NCI-H1436 treated with DMSO at 0.1 percent for 48 hours (cell line): ENCODE measurements at regions not wholly inside any gene's neighbourhood (a gene's known extent, or its start where the extent isn't known, plus 50 kb on each side); places are given as distances from the start of the nearest gene placed in this dataset.
"Not testable (repeated sequence)": the region's sequence is repeated elsewhere in the genome, so short reads cannot be mapped to it uniquely, and the experiment has no call there.

ENCODE experiments used
- DNase-seq: peaks from one replicate; lab custom pipeline; 2025; lab: John Stamatoyannopoulos, UW

- not testable (repeated sequence) for DNase-seq
Observed at GRCh38 chr21:13812191-13812590, 202.6 kb downstream of the POTED start.

- DNase-seq = not testable (repeated sequence)
Observed at GRCh38 chr21:13810559-13810958, 201.0 kb downstream of the POTED start.

GRCh38 chr21:13806444-13806843 is 196.9 kb downstream of the POTED start:
- DNase-seq = not testable (repeated sequence)

- DNase-seq = not testable (repeated sequence)
Observed at GRCh38 chr21:13802757-13803156, 193.2 kb downstream of the POTED start.
